Astrocyte (in vitro differentiated cells and primary cell): ENCODE measurements at regions not wholly inside any gene's neighbourhood (a gene's known extent, or its start where the extent isn't known, plus 50 kb on each side); places are given as distances from the start of the nearest gene placed in this dataset.

Source experiments
- EZH2 ChIP-seq: IDR thresholded peaks from 2 replicates; pipeline ENCODE4 v1.6.1; 2012; ENCODE audit warnings: mild to moderate bottlenecking, low read length, inconsistent platforms; ENCODE audit not compliant: insufficient read depth
- TF ChIP-seq, protein P1 (sequence below): IDR thresholded peaks from 2 replicates; pipeline ENCODE4 v1.5.1; 2011; ENCODE audit warnings: low read depth, mild to moderate bottlenecking, inconsistent platforms, low read length, moderate library complexity; ENCODE audit not compliant: insufficient read depth

DNA sequence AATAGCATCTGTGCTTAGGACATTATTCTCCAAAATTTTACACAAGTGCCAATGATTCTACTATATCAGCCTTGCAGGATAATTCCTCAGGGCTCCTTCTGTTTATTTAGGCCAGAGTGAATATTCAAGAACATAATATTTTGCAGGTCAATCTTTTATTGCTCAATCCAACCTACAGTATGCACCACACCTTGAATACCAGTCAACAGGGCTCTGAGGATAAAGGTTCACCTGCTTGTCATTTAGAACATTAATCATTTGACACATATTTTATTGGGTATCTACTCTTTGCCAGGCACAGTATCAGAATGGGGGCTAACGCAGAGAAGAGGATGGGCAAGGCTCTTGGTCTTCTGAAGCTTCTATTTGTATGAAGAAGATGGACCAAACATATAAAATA, 66.2 kb upstream of the SHISA3 start:
- TF ChIP-seq EZH2: no peak
- TF ChIP-seq, protein P1, sequence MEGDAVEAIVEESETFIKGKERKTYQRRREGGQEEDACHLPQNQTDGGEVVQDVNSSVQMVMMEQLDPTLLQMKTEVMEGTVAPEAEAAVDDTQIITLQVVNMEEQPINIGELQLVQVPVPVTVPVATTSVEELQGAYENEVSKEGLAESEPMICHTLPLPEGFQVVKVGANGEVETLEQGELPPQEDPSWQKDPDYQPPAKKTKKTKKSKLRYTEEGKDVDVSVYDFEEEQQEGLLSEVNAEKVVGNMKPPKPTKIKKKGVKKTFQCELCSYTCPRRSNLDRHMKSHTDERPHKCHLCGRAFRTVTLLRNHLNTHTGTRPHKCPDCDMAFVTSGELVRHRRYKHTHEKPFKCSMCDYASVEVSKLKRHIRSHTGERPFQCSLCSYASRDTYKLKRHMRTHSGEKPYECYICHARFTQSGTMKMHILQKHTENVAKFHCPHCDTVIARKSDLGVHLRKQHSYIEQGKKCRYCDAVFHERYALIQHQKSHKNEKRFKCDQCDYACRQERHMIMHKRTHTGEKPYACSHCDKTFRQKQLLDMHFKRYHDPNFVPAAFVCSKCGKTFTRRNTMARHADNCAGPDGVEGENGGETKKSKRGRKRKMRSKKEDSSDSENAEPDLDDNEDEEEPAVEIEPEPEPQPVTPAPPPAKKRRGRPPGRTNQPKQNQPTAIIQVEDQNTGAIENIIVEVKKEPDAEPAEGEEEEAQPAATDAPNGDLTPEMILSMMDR: no peak
